HG03175 (cell line): ENCODE measurements at regions not wholly inside any gene's neighbourhood (a gene's known extent, or its start where the extent isn't known, plus 50 kb on each side); places are given as distances from the start of the nearest gene placed in this dataset.

Source experiments
- ATAC-seq: cut with Tn5 transposase; IDR thresholded peaks from one replicate; pipeline ENCODE4 v1.9.1; 2021; ENCODE audit warnings: mild to moderate bottlenecking, moderate library complexity; ENCODE audit not compliant: unreplicated experiment

DNA sequence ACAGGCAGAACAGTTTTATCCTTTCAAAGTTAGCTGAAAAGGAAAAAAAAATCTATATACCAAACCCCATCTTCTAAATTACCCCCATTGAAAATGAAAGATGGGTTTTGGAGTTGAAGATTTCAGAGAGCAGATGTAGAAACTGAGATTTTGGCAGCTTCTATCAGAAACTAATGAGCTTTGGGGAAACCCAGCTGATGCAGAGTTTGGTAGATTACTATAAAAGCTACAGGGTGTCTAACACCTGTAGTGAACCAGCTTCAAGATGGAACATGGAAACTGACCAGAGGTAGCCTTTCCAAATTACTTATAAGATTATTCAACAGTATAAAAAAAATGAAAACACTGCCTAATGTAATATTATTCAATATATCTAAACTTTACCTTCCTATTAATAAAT, 583.1 kb downstream of the XIRP2 start:
- no peak for ATAC-seq

DNA sequence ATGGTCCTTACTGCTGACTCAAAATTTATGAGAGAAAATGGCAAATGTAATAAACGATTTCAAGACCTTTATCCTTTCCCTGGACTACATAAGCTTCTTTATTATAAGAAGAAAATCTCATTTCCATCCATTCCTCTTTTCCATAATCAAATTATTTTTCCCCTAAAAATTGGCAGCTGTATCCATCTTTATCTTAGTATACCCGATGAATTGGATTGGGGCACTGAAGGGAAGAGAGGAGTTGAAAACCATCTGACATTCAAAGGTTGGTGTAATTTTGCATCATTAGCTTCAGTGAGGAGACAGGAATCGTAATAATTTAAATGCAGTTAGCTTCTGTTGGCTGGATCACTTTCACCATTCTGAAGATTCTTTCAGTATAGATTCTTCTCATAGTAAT, 574.1 kb downstream of the XIRP2 start:
- ATAC-seq, result no peak

DNA sequence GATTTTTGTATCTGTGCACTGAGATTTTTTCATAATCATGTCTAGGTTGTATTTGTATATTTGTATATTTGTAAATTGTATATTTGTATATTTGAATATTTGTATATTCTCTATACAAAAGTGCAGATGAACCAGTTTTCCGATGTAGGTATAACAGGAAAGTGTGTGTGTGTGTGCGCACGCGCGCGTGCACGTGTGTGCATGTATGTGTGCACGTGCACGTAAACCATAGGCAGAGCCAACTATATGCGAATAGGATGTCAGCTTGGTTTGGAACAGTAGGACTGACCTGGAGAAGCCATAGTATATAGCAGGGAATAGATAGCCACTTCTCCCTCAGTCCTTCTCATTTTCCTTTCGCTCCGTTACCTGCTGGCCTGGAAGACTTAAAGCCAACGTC, 565.8 kb downstream of the XIRP2 start:
- no peak for ATAC-seq

DNA sequence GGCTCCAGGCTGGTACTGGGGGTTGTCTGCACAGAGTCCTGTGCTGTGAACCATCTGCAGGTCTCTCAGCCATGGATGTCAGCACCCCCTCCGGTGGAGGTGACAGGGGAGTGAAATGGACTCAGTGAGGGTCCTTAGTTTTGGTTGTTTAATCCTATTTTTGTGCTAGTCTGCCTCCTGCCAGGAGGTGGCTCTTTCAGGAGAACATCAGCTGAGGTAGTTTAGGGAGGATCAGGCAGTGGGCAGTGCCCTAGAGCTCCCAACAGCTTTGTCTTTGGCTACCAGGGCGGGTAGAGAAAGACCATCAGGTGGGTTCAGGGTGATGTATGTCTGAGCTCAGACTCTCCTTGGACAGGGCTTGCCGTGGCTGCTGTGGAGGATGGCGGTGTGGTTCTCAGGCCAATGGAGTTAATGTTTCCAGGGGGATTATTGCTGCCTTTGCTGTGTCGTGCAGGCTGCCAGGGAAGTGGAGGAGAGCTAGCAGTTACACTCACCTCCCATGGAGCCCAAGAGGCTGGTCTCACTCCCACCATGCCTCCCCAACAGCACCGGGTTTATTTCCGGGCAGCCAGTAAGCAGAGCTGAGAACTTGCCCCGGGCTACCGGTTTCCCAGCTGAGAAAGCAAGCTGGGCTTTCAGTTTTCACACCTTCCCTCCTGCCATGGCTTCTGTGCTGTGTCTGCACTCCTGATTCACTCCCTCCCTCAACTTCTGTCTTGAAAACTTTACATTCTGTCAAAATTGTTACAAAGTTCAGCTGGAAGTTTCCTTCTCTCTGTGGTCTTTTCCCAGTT, 563.4 kb downstream of the XIRP2 start:
- ATAC-seq, result no peak

DNA sequence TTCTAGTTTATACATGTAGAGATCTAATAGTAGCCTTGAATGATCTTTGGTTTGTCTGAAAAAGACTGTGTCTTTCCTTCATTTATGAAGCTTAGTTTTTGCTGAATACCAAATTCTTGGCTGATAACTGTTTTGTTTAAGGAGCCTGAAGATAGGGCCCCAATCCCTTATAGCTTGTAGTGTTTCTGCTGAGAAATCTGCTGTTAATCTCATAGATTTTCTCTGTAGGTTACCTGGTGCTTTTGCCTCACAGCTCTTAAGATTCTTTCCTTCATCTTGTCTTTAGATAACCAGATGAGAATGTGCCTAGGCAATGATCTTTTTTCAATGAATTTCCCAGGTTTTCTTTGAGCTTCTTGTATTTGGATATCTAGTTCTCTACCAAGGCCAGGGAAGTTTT, 562.1 kb downstream of the XIRP2 start:
- ATAC-seq, result no peak

DNA sequence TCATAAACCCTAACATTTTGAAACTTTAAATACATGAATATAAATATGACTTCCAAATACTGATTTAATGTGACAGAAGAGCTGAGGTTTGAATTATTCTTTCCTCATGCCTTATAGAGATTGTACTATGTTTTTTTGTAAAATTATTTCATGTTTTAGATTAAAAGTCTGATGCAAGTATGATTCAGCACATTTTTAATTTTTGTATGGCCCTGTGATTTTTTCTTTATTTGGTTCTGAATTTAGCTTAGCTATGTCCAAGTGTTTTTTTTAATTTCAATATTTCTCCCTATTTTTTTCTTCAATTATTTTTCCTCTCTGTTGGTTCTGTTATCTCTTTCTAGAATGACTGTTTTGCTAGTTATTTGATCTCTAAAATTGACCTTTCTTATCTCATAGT, 552.1 kb downstream of the XIRP2 start:
- no peak for ATAC-seq

DNA sequence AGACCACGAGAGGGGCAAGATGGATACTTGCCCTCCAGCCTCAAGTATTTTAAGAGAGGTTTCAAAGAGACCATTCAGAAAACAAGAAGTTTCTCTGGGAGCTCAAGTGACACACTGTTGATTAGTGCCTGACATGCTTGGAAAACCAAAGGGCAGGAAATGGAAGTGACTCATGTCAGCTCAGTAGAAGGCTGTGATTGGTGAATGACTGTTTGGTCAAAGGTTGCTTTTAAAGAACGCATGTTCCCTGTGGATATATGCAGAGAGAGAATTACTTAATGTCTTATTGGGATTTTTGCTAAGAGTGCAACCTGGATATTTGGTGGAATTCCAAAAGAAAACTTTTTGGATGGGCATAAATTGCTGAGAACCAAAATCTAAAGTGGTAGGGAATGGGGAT, 549.9 kb downstream of the XIRP2 start:
- no peak for ATAC-seq

DNA sequence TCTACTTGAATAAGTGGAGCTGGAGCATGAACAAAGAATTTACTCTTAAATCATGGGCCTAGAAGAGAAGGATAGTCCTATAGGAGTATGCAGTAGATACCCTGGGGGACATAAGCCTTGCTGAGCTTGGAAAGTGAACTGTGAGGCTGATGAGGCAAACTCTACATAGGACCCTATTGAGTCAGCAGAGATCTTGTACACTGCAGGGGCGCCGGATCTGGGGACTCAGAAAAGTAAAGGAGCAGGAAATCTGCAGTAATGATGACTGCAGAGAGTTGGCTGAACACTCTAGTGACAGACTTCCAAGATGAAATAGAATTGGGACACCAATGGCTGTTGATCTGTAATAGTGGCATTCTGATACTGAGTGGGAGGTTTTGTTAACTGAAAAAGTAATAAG, 543.7 kb downstream of the XIRP2 start:
- no peak for ATAC-seq

DNA sequence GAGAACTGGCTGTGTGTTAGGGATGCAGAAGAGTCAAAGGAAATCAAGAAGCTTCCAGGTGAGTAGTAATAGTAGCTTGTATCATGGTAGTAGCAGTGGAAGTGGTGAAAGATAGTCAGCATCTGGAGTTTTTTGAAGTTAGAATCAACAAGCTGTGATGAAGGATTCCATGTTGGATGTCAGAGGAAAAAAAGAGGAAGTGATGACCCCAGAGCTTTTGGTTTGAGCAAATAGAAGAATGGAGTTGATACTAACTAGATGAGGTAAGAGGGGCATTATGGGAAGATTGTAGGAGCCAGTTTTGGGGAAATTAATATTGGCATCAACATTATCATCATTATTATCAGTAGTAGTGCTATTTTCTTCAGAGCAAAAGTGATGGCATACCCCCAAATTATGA, 542.2 kb downstream of the XIRP2 start:
- no peak for ATAC-seq

DNA sequence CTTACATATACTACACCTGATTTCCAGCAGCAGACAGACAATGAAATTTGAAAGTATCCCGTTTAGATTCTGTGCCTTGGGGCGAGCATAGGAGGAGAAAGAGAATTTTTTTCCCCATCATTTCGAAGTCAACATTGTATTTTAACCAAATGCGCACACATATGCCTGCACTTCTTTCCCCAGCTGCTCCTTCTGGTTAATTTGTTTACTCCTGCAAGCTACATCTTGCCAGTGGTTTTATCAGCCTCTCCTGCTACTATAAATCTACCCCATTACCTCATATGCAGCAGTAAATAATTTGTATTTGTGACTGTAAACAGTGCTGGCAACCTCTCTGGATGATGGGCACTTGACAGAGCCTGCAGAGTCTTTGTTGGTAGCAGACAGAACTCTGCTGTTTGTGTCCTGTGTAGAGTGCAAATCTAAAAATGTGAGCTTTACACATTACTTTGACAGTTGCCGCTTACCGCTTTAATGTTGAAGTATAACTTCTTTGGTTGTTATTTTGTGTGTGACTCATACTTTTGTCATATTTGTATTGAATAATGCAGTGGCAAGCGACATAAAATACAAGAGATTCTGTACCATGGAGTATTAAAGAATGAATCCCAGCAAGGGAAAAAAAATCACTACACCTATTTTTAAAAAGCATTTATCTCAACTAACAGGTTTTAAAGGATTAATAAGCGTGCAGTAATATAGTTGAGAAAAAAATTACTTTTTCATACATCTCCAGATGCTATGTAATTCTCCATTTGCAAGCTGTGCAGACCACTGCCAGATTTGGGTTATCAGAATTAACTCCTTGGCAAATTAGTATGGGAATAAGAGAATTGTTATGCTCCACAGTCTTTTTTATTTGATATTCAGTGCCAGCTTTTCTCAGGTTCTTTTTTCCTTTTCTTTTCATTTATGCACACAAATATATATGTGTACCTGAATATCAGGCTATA, 536.8 kb downstream of the XIRP2 start:
- no peak for ATAC-seq

DNA sequence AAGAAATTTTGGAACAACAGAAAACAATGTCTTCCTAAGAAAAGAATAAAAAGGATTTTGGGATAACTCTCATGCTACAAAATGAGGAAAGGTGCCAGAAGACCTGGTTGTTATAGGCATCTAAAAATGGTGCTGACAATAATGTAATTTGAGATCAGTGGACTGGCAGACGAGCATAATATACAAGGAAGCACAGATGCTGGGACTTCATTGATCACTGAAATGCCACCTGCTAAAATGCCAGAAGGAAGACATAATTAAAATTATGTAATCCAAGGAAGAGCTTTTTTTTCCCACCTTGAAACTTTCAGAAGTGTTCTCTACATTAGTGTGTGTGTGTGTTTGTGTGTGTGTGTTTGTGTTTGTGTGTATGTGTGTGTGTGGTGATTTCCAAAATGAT, 535.9 kb downstream of the XIRP2 start:
- ATAC-seq, result no peak

DNA sequence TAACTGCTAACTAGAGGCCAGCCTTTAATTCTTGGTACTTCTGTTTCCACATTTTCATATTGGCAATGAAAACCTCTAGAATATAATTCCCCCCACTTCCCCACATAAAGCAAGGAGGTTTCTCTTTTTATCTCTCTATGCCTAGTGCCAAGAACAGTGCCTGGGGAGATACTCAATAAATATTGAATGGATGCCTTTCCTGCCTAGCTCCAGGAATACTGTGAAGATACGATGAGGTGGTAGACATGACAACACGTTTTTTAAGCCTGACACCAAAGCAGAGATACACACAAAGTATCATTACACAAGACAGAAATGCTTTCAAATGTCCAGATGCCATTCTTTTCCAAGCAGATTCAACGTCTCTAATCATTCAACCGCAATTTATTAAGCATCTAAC, 535.5 kb downstream of the XIRP2 start:
- no peak for ATAC-seq

DNA sequence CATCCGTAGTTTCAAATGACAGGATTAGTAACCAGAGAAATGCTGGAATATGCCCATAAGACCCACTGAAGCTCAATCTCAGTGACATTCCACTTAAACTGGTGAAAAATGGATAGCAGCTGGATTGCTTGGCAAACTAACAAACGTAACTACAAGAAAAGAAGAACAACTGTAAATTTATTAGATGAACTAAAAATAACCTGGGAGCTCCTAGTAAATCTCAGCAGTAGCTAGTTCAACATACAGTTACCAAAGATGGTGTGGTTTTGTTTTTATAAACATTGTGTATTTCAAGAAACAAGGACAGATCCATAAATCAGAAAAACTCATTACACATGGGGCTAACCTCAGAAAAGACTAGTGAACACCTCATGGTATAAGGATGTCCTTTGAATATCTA, 531.9 kb downstream of the XIRP2 start:
- no peak for ATAC-seq

DNA sequence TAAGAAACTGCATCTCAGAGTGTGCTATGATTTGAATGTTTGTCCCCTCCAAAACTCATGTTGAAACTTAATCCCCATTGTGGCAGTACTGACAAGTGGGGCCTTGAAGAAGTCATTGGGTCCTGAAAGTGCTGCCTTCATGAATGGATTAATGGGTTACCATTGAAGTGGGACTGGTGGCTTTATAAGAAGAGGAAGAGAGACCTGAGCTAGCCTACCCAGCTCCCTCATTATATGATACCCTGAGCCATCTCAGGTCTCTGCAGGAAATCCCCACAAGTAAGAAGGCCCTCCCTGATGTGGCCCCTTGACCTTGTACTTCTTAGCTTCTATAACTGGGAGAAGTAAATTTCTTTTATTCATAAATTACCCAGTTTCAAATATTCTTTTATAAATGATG, 526.8 kb downstream of the XIRP2 start:
- ATAC-seq, result no peak

DNA sequence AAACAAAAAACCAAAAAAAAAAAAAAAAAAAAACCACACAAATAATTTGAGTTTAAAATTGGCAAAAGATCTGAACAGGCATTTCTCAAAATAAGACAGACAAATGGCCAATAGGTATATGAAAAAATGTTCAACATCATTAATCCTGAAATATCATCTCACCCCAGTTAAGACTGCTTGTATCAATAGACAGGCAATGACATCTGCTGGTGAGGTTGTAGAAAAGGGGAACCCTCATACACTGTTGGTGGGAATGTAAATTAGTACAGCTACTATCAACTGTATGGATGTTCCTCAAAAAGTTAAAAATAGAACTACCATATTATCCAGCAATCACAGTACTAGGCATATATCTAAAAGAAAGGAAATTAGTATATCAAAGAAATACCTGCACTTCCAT, 523.1 kb downstream of the XIRP2 start:
- ATAC-seq, result no peak

DNA sequence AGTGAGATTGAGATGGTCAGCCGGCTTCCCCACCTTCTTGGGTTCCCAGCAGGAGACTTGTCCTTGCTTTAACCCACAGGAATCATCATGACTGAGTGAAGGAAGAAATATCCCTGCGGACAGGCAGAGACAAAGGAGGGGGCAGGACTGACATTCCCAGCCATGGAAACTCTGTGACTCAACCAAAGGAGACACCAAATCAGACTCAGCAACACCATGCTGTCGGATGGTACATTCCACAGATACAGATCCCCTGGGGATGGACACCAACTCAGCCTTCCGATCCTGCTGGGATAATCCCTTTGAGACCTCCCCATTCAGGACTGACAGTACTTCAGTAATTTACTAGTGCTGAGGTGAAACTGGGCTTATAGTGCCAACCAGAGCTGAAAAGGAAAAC, 518.3 kb downstream of the XIRP2 start:
- ATAC-seq, result no peak

DNA sequence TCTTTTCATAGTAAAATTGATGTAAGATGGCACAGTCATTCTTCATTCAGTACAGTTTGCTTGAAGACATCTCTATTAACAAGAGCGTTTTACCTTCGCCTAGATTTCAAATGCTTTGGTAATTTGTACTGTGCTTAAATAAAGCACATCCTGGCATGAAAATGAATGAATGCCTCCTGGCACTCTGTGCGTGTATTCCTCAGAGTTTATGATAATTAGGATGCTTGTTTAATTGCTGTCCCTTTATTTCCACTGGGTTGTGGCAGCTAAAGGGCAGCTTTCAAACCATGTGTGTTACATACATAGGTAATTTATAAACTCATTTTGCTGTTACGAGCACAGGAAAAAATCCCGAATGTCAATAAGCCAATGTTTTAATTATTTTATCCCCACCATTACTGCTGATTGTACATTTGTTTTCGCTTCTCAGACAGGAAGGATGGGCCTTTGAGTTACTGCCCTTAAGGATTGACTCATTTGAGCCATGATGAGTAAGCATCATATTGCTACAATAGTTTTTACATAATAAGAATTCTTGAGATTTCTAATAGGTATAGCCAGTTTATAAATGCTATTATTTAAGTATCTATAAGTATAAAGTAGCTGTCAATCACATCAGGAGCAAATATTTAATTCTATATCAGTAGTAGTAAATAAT, 516.5 kb downstream of the XIRP2 start:
- no peak for ATAC-seq

DNA sequence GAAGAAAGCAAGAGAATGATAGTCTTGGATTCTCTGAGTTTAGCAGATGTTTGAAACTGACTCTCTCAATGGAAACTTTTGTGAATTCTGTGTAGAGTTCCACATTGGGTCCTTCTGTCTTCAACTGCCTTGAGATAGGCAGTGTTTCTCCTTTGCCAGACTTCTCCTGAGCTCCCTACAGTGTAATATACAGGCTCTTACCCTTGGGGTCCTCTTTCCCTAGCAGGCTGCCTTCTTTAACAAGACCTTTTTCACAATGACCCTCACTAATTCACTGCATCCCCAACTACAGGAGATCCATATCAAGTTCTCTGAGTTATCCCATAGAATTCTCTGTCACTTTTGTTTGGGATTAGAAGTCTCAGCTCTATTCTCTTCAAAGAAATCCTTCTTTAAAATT, 513.0 kb downstream of the XIRP2 start:
- no peak for ATAC-seq

DNA sequence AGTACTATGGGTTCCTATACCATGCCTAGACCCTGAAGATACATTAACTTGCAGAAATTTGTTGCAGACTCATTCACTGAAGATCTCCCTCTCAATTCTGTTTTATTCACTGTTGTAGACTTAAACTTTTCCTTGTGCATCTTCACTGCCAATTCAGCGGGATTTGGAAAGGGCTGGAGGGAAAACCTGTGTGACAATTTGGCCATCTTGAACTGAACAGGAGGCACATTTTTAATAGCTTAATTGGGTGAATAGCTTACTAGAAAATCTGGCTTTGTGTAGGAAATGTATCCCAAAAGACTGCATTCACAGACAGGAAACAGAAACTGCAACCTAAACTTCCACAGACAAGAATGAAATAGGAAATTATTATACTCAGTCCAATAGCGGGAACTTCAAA, 512.3 kb downstream of the XIRP2 start:
- ATAC-seq, result no peak

DNA sequence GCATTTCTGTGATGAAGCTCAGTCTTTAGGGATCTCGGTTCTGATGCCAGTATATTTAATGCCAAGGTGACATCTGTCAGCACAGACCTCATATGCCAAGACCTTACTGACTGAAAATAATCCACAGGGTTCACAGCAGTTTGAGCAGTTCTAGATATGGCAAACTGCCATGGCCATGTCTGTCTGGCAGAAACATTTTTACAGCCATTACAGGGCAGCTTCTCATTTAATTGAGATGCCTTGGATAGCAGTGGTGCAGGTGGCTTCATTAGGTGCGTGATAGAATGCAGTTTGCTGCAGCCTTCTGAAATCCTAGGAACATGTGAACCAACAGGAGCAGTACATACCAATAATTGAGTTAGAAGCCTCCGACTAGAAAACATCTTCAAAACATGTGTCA, 510.6 kb downstream of the XIRP2 start:
- ATAC-seq, result no peak

DNA sequence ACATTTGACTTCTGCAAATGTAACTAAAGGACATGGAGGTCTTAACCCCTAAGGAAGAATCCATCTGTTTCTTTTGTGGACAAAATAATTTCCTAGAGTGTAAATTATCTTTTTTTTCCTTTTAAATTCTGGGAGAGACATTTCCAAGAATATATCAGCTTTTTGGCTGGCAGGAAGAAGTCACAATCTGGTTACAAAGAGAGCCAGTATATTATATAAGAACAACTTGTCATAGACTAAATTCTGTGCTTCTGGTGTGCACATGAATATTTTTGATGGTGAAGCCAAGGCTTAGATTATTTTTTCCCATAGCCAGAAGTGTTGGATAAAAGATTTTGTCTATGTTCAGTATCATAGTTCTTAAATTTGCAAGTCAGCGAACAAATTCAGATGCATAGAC, 500.6 kb downstream of the XIRP2 start:
- ATAC-seq, result no peak

DNA sequence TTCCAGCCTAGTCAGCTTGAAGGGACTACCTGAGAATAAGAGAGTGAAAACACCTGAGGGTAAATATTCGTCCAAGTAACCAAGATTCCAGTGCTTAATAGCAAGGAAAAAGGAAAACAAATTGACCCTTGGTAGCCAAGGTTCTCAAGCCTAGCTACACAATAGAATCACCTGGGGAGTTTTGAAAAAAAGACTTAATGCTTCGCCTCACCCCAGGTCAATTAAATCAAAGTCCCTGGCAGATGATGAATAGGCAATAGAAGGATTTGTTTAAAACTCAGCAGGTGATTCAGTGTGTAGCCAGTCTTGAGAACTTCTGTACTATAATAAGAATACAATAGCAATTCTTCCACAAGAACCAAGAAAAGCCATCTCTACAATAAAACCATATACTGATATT, 500.2 kb downstream of the XIRP2 start:
- ATAC-seq, result no peak
